ENCODE measurements at regions not wholly inside any gene's neighbourhood (a gene's known extent, or its start where the extent isn't known, plus 50 kb on each side); places are given as distances from the start of the nearest gene placed in this dataset.

DNA sequence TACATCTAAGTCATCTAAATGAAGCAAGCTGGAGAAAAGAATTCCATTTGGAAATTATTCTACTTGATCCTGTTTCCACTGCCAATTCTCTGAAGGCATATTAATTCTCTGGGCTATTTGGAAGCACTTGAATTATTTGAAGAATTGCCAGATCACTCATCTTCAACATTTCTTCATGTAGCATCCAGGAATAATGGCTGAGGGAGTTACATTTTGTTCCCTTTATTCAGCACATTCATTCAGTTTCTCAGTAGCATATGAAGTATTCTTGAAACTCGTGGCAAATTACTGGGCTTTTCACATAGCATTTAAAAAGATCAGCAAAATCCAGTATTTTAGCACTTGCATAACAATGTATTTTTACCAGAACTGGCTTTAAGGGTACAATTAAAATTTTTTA lies 127.1 kb upstream of the VIPR2 start:
- Histone ChIP-seq H3K36me3 (ENCODE audit: control insufficient read depth in 5 of 5, insufficient read depth in 5 of 5, low read length in 5 of 5) (no peaks in the 10 kb centered on the region), H3K9me3 (ENCODE audit: control insufficient read depth in 5 of 5, low read length in 5 of 5) (peaks cover 6 to 24% (median 19%) of the 10 kb centered on the region in 5 donors), H3K4me1 (ENCODE audit: control insufficient read depth in 5 of 5, insufficient read depth in 5 of 5, low read length in 5 of 5) (no peaks in the 10 kb centered on the region), H3K9ac (ENCODE audit: low read length in 5 of 5) (no peak overlapping the region), H3K27ac (ENCODE audit: low read depth, low read length) (no peak overlapping the region), H3K4me3 (ENCODE audit: low read depth in 1 of 5, low read length in 5 of 5) (no peak overlapping the region), H3K27me3 (ENCODE audit: control insufficient read depth in 5 of 5, insufficient read depth in 4 of 5, low read length in 5 of 5) (no peaks in the 10 kb centered on the region)

DNA sequence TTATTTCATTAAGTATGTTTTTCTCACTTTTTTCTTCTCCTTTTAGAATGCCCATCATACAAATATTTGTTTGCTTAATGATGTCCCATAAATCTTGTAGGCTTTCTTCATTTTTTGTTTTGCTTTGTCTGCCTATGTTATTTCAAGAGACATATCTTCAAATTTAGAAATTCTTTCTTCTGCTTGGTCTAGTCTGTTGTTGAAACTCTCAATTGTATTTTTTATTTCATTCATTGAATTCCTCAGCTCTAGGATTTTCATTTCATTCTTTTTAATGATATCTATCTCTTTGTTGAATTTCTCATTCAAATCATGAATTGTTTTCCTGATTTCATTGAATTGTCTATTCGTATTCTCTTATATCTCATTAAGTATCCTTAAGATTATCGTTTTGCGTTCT lies 125.1 kb upstream of the VIPR2 start:
- Histone ChIP-seq H3K9me3 (ENCODE audit: control insufficient read depth in 5 of 5, low read length in 5 of 5) (peaks cover 6 to 24% (median 21%) of the 10 kb centered on the region in 5 donors), H3K4me1 (ENCODE audit: control insufficient read depth in 5 of 5, insufficient read depth in 5 of 5, low read length in 5 of 5) (no peaks in the 10 kb centered on the region), H3K4me3 (ENCODE audit: low read depth in 1 of 5, low read length in 5 of 5) (no peak overlapping the region), H3K9ac (ENCODE audit: low read length in 5 of 5) (no peak overlapping the region), H3K27ac (ENCODE audit: low read depth, low read length) (no peak overlapping the region), H3K36me3 (ENCODE audit: control insufficient read depth in 5 of 5, insufficient read depth in 5 of 5, low read length in 5 of 5) (no peaks in the 10 kb centered on the region), H3K27me3 (ENCODE audit: control insufficient read depth in 5 of 5, insufficient read depth in 4 of 5, low read length in 5 of 5) (no peaks in the 10 kb centered on the region)

DNA sequence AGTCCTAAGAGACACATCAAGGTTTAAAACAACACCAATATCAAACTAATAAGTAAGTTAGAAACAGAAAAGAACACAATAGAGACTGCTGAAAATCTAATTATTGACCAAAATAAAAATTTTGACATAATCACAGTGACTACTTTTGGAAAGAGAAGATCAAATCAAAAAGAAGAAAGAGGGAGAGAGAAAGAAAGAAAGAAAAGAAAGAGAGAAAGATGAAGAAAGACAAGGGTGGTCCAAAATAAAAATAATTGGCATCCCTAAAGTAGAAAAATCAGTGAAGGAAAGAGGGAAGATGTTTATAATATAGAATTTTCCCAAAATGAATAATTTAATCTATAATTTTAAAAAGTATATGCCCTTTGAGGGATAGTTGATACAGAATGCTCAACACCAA lies 118.8 kb upstream of the VIPR2 start:
- Histone ChIP-seq H3K9me3 (ENCODE audit: control insufficient read depth in 5 of 5, low read length in 5 of 5) (peaks cover 0 to 15% (median 12%) of the 10 kb centered on the region in 5 donors), H3K4me3 (ENCODE audit: low read depth in 1 of 5, low read length in 5 of 5) (no peak overlapping the region), H3K27ac (ENCODE audit: low read depth, low read length) (no peak overlapping the region), H3K9ac (ENCODE audit: low read length in 5 of 5) (no peak overlapping the region), H3K4me1 (ENCODE audit: control insufficient read depth in 5 of 5, insufficient read depth in 5 of 5, low read length in 5 of 5) (no peaks in the 10 kb centered on the region), H3K27me3 (ENCODE audit: control insufficient read depth in 5 of 5, insufficient read depth in 4 of 5, low read length in 5 of 5) (no peaks in the 10 kb centered on the region), H3K36me3 (ENCODE audit: control insufficient read depth in 5 of 5, insufficient read depth in 5 of 5, low read length in 5 of 5) (no peaks in the 10 kb centered on the region)

DNA sequence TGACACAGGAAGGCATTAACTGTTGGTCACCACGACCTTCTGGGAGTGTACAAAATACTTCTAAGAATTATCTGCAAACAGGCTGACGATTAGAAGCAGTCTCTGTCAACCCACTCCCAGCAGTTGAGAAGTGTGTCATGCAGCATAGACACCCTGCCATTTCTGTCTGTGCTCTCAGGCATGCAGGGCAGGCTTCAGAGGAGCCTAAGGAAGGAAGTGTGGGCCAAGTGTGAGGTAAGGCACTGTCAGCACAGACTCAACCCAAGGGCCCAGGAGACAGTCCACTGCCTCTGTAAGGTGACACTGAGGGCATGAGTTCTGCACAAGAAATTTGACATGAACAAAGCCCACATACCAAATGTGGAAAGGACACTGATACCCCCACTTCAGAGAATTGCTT lies 109.0 kb upstream of the VIPR2 start:
- Histone ChIP-seq H3K27ac (ENCODE audit: low read depth, low read length) (no peak overlapping the region), H3K9me3 (ENCODE audit: control insufficient read depth in 5 of 5, low read length in 5 of 5) (no peaks in the 10 kb centered on the region), H3K9ac (ENCODE audit: low read length in 5 of 5) (no peak overlapping the region), H3K27me3 (ENCODE audit: control insufficient read depth in 5 of 5, insufficient read depth in 4 of 5, low read length in 5 of 5) (peaks cover 0 to 12% (median 4%) of the 10 kb centered on the region in 5 donors), H3K4me3 (ENCODE audit: low read depth in 1 of 5, low read length in 5 of 5) (no peak overlapping the region), H3K4me1 (ENCODE audit: control insufficient read depth in 5 of 5, insufficient read depth in 5 of 5, low read length in 5 of 5) (no peaks in the 10 kb centered on the region), H3K36me3 (ENCODE audit: control insufficient read depth in 5 of 5, insufficient read depth in 5 of 5, low read length in 5 of 5) (no peaks in the 10 kb centered on the region)

DNA sequence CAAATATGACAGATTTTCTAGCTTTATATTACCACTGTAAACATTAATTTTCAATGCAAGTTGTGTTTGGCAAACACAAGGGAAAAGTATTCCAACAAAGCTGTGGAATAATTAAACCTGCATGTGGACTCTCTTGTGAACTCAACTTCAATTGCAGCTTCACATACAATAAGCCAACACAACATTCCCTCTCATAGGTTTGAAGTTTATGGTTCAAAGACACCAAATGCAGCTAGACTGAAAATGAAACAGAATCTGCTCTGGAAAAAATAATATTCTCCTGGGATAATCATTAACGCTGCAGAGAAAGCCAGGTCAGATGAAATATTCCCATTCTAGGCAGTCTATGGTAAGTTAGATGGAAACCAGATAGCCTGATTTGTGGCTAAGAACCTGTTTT lies 105.8 kb upstream of the VIPR2 start:
- Histone ChIP-seq H3K9me3 (ENCODE audit: control insufficient read depth in 5 of 5, low read length in 5 of 5) (no peaks in the 10 kb centered on the region), H3K9ac (ENCODE audit: low read length in 5 of 5) (no peak overlapping the region), H3K27ac (ENCODE audit: low read depth, low read length) (no peak overlapping the region), H3K36me3 (ENCODE audit: control insufficient read depth in 5 of 5, insufficient read depth in 5 of 5, low read length in 5 of 5) (no peaks in the 10 kb centered on the region), H3K27me3 (ENCODE audit: control insufficient read depth in 5 of 5, insufficient read depth in 4 of 5, low read length in 5 of 5) (peaks cover 0 to 12% (median 4%) of the 10 kb centered on the region in 5 donors), H3K4me1 (ENCODE audit: control insufficient read depth in 5 of 5, insufficient read depth in 5 of 5, low read length in 5 of 5) (no peaks in the 10 kb centered on the region), H3K4me3 (ENCODE audit: low read depth in 1 of 5, low read length in 5 of 5) (no peak overlapping the region)

DNA sequence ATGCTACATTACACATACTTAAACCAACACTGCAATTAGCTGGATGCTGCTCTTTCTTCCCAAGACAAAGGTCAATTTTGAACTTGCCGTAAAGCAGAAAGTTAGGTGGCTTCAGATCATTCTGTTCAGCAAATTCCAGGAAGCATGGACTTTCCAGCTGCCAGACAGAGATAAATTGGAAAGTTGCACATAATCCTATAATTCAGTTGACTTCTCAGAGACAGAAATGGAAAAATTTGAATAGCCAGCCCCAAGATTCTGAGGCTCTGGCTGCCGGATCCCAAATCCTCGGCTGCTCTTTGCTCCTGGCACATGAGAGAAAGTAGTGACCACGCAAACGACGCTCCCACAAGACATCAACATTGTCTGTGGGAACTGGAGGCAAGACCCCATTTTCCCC lies 105.0 kb upstream of the VIPR2 start:
- Histone ChIP-seq H3K4me1 (ENCODE audit: control insufficient read depth in 5 of 5, insufficient read depth in 5 of 5, low read length in 5 of 5) (no peaks in the 10 kb centered on the region), H3K9me3 (ENCODE audit: control insufficient read depth in 5 of 5, low read length in 5 of 5) (no peaks in the 10 kb centered on the region), H3K36me3 (ENCODE audit: control insufficient read depth in 5 of 5, insufficient read depth in 5 of 5, low read length in 5 of 5) (no peaks in the 10 kb centered on the region), H3K4me3 (ENCODE audit: low read depth in 1 of 5, low read length in 5 of 5) (no peak overlapping the region), H3K9ac (ENCODE audit: low read length in 5 of 5) (no peak overlapping the region), H3K27ac (ENCODE audit: low read depth, low read length) (no peak overlapping the region), H3K27me3 (ENCODE audit: control insufficient read depth in 5 of 5, insufficient read depth in 4 of 5, low read length in 5 of 5) (peaks cover 0 to 7% (median 4%) of the 10 kb centered on the region in 5 donors)

DNA sequence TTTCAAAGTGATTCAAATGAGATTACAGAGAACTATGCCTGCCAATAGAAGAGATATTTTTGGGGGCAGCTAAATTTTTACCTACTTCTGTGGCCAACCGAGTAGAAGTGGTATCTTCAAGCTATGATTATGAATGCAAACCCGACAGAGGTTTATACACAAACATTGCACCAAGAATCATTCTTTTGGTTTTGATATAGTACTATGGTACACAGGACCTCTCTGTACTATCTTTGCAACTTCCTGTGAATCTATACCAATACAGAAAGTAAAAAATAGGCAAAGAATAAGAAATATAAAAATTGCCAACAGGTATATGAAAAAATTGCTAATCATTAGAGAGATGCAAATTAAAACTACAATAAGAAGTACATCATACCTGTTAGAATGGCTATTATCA lies 103.2 kb upstream of the VIPR2 start:
- Histone ChIP-seq H3K27ac (ENCODE audit: low read depth, low read length) (no peak overlapping the region), H3K36me3 (ENCODE audit: control insufficient read depth in 5 of 5, insufficient read depth in 5 of 5, low read length in 5 of 5) (no peaks in the 10 kb centered on the region), H3K4me3 (ENCODE audit: low read depth in 1 of 5, low read length in 5 of 5) (no peak overlapping the region), H3K9me3 (ENCODE audit: control insufficient read depth in 5 of 5, low read length in 5 of 5) (no peaks in the 10 kb centered on the region), H3K9ac (ENCODE audit: low read length in 5 of 5) (no peak overlapping the region), H3K4me1 (ENCODE audit: control insufficient read depth in 5 of 5, insufficient read depth in 5 of 5, low read length in 5 of 5) (no peaks in the 10 kb centered on the region), H3K27me3 (ENCODE audit: control insufficient read depth in 5 of 5, insufficient read depth in 4 of 5, low read length in 5 of 5) (peaks cover 0 to 4% (median 2%) of the 10 kb centered on the region in 5 donors)

DNA sequence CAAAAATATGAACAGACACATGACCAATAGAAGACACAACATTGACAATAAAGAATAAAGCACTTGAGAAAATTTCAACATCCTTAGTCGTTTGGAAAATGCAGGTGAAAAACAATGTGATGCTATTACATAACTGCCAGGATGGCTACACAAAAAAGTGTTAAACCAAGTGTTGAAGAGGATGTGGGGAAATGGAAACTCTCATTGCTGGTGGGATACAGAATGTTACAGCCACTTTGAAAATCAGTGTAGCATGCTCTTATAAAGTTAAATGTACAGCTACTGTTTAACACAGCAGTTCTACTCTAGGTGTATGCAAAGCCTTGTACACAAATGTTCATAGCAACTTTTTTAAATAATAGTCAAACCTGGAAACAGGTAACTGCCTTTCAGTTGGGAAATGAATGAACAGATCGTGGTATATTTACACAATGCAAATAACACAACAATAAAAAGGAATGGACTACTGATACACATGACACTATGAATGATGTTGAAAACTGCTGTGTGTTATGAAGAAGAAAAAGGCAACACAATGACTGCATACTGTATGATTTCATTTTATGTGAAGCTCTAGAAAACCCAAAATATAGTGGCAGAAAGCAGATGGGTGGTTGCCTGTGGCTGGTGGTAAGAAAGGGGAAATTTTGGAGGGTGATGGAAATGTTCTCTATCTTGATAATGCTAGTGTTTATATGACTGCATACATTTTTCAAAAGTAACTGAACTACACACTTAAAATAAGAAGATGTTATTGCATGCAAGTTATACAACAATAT lies 102.2 kb upstream of the VIPR2 start:
- H3K9ac ChIP-seq (ENCODE audit: low read length in 5 of 5): no peak overlapping the region
- no peaks in the 10 kb centered on the region for H3K36me3 ChIP-seq (ENCODE audit: control insufficient read depth in 5 of 5, insufficient read depth in 5 of 5, low read length in 5 of 5)
- no peak overlapping the region for H3K27ac ChIP-seq (ENCODE audit: low read depth, low read length)
- H3K4me1 ChIP-seq (ENCODE audit: control insufficient read depth in 5 of 5, insufficient read depth in 5 of 5, low read length in 5 of 5): no peaks in the 10 kb centered on the region
- no peak overlapping the region for H3K4me3 ChIP-seq (ENCODE audit: low read depth in 1 of 5, low read length in 5 of 5)
- no peaks in the 10 kb centered on the region for H3K9me3 ChIP-seq (ENCODE audit: control insufficient read depth in 5 of 5, low read length in 5 of 5)
- H3K27me3 ChIP-seq (ENCODE audit: control insufficient read depth in 5 of 5, insufficient read depth in 4 of 5, low read length in 5 of 5): no peaks in the 10 kb centered on the region

DNA sequence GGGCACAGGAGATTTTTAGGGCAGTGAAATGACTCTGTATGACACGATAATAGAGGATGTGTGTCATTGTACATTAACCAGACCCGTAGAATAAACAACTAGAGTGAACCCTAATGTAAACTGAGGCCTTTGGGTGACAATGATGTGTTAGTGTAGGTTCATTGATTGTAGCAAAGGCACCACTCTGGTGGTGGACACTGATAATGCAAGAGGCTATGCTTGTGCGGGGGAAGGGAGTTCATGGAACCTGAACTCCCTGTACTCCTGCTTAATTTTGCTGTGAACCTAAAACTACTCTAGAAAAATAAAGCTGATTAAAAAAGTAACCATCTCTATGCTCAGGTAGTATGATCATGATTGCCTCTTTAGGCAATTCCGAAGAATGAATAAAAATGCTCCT lies 96.3 kb upstream of the VIPR2 start:
- no peaks in the 10 kb centered on the region for H3K9me3 ChIP-seq (ENCODE audit: control insufficient read depth in 5 of 5, low read length in 5 of 5)
- H3K36me3 ChIP-seq (ENCODE audit: control insufficient read depth in 5 of 5, insufficient read depth in 5 of 5, low read length in 5 of 5): no peaks in the 10 kb centered on the region
- H3K9ac ChIP-seq (ENCODE audit: low read length in 5 of 5): no peak overlapping the region
- peaks cover 0 to 4% (median 0%) of the 10 kb centered on the region in 5 donors for H3K27me3 ChIP-seq (ENCODE audit: control insufficient read depth in 5 of 5, insufficient read depth in 4 of 5, low read length in 5 of 5)
- no peak overlapping the region for H3K4me3 ChIP-seq (ENCODE audit: low read depth in 1 of 5, low read length in 5 of 5)
- H3K27ac ChIP-seq (ENCODE audit: low read depth, low read length): no peak overlapping the region
- H3K4me1 ChIP-seq (ENCODE audit: control insufficient read depth in 5 of 5, insufficient read depth in 5 of 5, low read length in 5 of 5): no peaks in the 10 kb centered on the region

DNA sequence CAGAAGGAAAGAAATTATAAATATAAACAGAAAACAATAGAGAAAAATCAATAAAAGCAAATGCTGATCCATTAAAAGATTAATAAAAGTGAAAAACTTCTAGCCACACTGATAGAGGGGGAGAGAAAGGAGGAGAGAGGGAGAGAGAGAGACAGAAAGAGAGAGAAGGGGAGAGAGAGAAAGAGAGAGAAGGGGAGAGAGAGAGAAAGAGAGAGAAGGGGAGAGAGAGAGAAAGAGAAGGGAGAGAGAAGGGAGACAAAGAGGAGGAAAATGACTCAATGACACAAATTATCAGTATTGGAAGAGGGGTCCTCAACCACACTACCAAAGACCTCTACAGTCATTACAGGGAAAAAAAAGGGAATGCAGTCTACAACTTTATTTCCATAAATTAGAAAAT lies 94.4 kb upstream of the VIPR2 start:
- Histone ChIP-seq H3K36me3 (ENCODE audit: control insufficient read depth in 5 of 5, insufficient read depth in 5 of 5, low read length in 5 of 5) (no peaks in the 10 kb centered on the region), H3K27ac (ENCODE audit: low read depth, low read length) (no peak overlapping the region), H3K9me3 (ENCODE audit: control insufficient read depth in 5 of 5, low read length in 5 of 5) (no peaks in the 10 kb centered on the region), H3K9ac (ENCODE audit: low read length in 5 of 5) (no peak overlapping the region), H3K4me3 (ENCODE audit: low read depth in 1 of 5, low read length in 5 of 5) (no peak overlapping the region), H3K4me1 (ENCODE audit: control insufficient read depth in 5 of 5, insufficient read depth in 5 of 5, low read length in 5 of 5) (no peaks in the 10 kb centered on the region), H3K27me3 (ENCODE audit: control insufficient read depth in 5 of 5, insufficient read depth in 4 of 5, low read length in 5 of 5) (peaks cover 0 to 4% (median 0%) of the 10 kb centered on the region in 5 donors)

Data from subcutaneous abdominal adipose tissue (tissue), 5 donors.